ENCODE measurements at regions not wholly inside any gene's neighbourhood (a gene's known extent, or its start where the extent isn't known, plus 50 kb on each side); places are given as distances from the start of the nearest gene placed in this dataset.
A peak's percentile ranks its signal among the peaks of the same experiment; 100 is the strongest.

- peak; percentile 85 for TF ChIP-seq JUND (IDR thresholded peaks at IDR 0.05)
- no peak for TF ChIP-seq ZNF274 (IDR thresholded peaks at IDR 0.05; ENCODE audit: low read depth, low read length)
- TF ChIP-seq FOSL1 (IDR thresholded peaks at IDR 0.05; ENCODE audit: low read depth) = peak; percentile 91
- TF ChIP-seq POLR2AphosphoS5 (IDR thresholded peaks at IDR 0.05; ENCODE audit: low read depth, low read length) = peak; percentile 37; the same call in 1 of the 2 replicates
- TF ChIP-seq, protein P1, sequence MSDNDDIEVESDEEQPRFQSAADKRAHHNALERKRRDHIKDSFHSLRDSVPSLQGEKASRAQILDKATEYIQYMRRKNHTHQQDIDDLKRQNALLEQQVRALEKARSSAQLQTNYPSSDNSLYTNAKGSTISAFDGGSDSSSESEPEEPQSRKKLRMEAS (IDR thresholded peaks at IDR 0.05) = peak; percentile 33; the same call in 1 of the 2 replicates
Measured at GRCh38 chr13:73428137-73428536, 369.3 kb downstream of the KLF5 start (continued).

DNA sequence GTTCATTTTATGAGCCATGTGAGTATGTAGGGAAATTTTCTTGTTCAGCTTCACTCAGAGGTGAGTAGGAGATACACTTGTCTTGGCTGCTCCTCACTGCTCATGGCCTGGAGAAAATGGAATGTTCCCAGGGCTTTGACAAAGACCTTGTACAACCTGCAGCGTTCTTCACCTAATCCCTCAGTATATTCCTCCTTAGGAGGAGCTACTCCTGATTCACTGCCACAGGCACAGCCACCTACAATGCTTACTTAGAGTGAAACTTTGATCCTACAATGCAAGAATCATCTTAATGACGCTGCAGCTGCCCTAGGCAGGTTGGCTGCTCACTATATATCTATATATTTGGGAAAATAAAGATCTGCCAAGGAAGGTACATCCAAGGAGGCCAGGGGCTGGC lies 364.2 kb downstream of the KLF5 start:
- no TSS peak for BruUV-seq (replicated peaks)
- peak overlapping the region; percentile 60 for H2AFZ ChIP-seq (ENCODE audit: low read depth, low read length, poor library complexity, severe bottlenecking)
- no peaks in the 10 kb centered on the region for H3K79me2 ChIP-seq (ENCODE audit: insufficient read depth, low read length)
- H3K9me3 ChIP-seq (ENCODE audit: control insufficient read depth in 1 of 2, insufficient read depth in 1 of 2, low read depth in 1 of 2, low read length in 2 of 2) = no peaks in the 10 kb centered on the region
- no peaks in the 10 kb centered on the region for H3K9me2 ChIP-seq (ENCODE audit: insufficient read depth)
- ChIA-PET POLR2A (interaction anchor here (1.2 to 1.5 kb wide), 2 partner anchors 8 to 12 kb away, joined by 3 to 4 read pairs; no protein-coding TSS in a partner anchor), RAD21 (ENCODE audit: low non-redundant PET in 1 of 2, low total read pairs in 2 of 2, uncharacterized antibody in 2 of 2, unreplicated experiment in 2 of 2) (no interaction called here), CTCF (no interaction called here)
- no peaks in the 10 kb centered on the region for H3K27me3 ChIP-seq (ENCODE audit: insufficient read depth, low read length)
- H3K4me2 ChIP-seq (ENCODE audit: low read length) = no peak overlapping the region
- H3K4me1 ChIP-seq (ENCODE audit: control insufficient read depth in 1 of 2, insufficient read depth in 2 of 2, low read length in 2 of 2) = peaks cover 12 to 35% of the 10 kb centered on the region in 2 experiments
- no peak for TF ChIP-seq CEBPB (IDR thresholded peaks at IDR 0.05; ENCODE audit: low read depth)
- no peak for TF ChIP-seq EZH2 (IDR thresholded peaks at IDR 0.05)
- TF ChIP-seq SRF (IDR thresholded peaks at IDR 0.05; ENCODE audit: low read depth) = no peak
- TF ChIP-seq EGR1 (IDR thresholded peaks at IDR 0.05; ENCODE audit: low read depth) = no peak
- no peak for TF ChIP-seq ZNF274 (IDR thresholded peaks at IDR 0.05; ENCODE audit: low read depth, low read length)
- DNase-seq (ENCODE audit: low read depth, low spot score) (no peak), ATAC-seq (no peak)
- peak overlapping the region; percentile 65; the same call in 1 of the 2 replicates for H3K27ac ChIP-seq (ENCODE audit: low read depth, low read length)
- no peak overlapping the region for H3K4me3 ChIP-seq (replicated peaks in 1 of 2; ENCODE audit: low read depth in 1 of 2, low read length in 2 of 2)
- H3K9ac ChIP-seq (ENCODE audit: low read length) = no peak overlapping the region
- H4K20me1 ChIP-seq (ENCODE audit: insufficient read depth) = no peaks in the 10 kb centered on the region
- no peaks in the 10 kb centered on the region for H3K36me3 ChIP-seq (ENCODE audit: control insufficient read depth in 1 of 2, insufficient read depth in 2 of 2, low read length in 2 of 2)
- intact Hi-C loops (cut with micrococcal nuclease) = loop anchor here (10.0 kb wide), 1 partner anchor 282 kb away; no protein-coding TSS in a partner anchor

Measured in HCT116 (cell line).